Gastrocnemius medialis (tissue), 4 donors: ENCODE measurements at regions not wholly inside any gene's neighbourhood (a gene's known extent, or its start where the extent isn't known, plus 50 kb on each side); places are given as distances from the start of the nearest gene placed in this dataset.
"Not testable (repeated sequence)": the region's sequence is repeated elsewhere in the genome, so short reads cannot be mapped to it uniquely, and the experiment has no call there.

Experiments used
- ATAC-seq, 2 donors: fragments of 150-250 bp; one replicate each; pipeline ENCODE4 v1.9.1; 2016
- DNase-seq, 2 donors: peaks; one replicate each; pipeline ENCODE4 v3.0.0-alpha.2; 2019
- H3K27ac ChIP-seq, 4 donors: fragments of 200-600 bp; sonication (generic); 1 replicate in 1 of 4; 2 replicates in 3 of 4; pipeline ENCODE4 v1.5.1; 2016 to 2018; ENCODE audit warnings: mild to moderate bottlenecking in 2 of 4, moderate library complexity in 1 of 4
- H3K27me3 ChIP-seq, 3 donors: fragments of 200-600 bp; sonication (generic) in 2 of 3; 1 replicate in 1 of 3; 2 replicates in 2 of 3; pipeline versions ENCODE4 v1.5.1 to v1.6.0; 2016 to 2019; ENCODE audit warnings: mild to moderate bottlenecking in 1 of 3, moderate library complexity in 1 of 3
- H3K36me3 ChIP-seq, 2 donors: fragments of 200-600 bp; sonication (generic) in 1 of 2; one replicate each; pipeline ENCODE4 v1.5.1; 2017 to 2018
- H3K4me1 ChIP-seq, 2 donors: fragments of 200-600 bp; sonication (generic) in 1 of 2; one replicate each; pipeline ENCODE4 v1.5.1; 2016 to 2017; ENCODE audit warnings: mild to moderate bottlenecking in 2 of 2
- H3K4me3 ChIP-seq, 4 donors: fragments of 200-600 bp; sonication (generic) in 3 of 4; 1 replicate in 1 of 4; 2 replicates in 3 of 4; pipeline ENCODE4 v1.5.1; 2016 to 2019; ENCODE audit warnings: mild to moderate bottlenecking in 2 of 4
- H3K9me3 ChIP-seq, 3 donors: fragments of 200-600 bp; sonication (generic) in 2 of 3; 1 replicate in 1 of 3; 2 replicates in 2 of 3; pipeline ENCODE4 v1.5.1; 2016 to 2019
- POLR2A ChIP-seq, 2 donors: fragments of 450-650 bp; IDR thresholded peaks; one replicate each; pipeline ENCODE4 v1.6.1; 2017; ENCODE audit warnings: antibody characterized with exemption in 2 of 2, mild to moderate bottlenecking in 2 of 2, moderate library complexity in 2 of 2
- in situ Hi-C, 4 donors: fragments of 200-750 bp; cut with MboI; loops; one replicate each; pipeline versions ENCODE4 v1.15.0 to v1.8.0; 2017; ENCODE audit warnings: low sequenced_read_pairs in 4 of 4
- intact Hi-C: fragments of 100-400 bp; cut with DNase I; formaldehyde crosslinking; loops from one replicate; pipeline ENCODE4 v1.15.1; 2023; ENCODE audit warnings: low total_unique reads
- TF ChIP-seq, protein P1 (sequence below), 5 experiments: fragments of 450-650 bp in 3 of 5; fragments of 200-600 bp in 2 of 5; sonication (generic) in 2 of 5; IDR thresholded peaks in 4 of 5; conservative IDR thresholded peaks in 1 of 5; 1 replicate in 4 of 5; 2 replicates in 1 of 5; pipeline ENCODE4 v1.5.1; 2016 to 2019; ENCODE audit warnings: antibody characterized with exemption in 5 of 5, mild to moderate bottlenecking in 3 of 5, moderate library complexity in 3 of 5

DNA sequence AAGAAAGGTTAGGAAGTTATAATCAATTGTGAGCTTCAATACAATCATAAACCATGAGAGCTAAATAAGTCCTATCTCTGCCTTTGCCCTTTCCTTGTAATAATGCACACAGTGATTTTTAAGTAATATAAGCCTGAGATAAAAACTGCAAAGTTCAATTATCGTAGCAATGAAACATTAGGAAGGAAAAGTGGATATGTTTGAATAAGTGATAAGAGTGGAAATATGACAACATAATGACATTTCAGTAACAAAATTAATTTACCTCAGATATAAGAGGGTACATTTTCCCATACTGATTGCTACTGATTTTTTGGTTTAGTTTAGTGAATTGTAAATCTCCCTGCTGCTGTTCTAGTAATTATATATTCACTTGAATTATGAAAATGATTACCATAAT, 164.2 kb upstream of the FANCL start:
- Histone ChIP-seq H3K27me3 (no peaks in the 10 kb centered on the region), H3K4me1 (no peaks in the 10 kb centered on the region), H3K27ac (no peak overlapping the region), H3K36me3 (no peaks in the 10 kb centered on the region), H3K4me3 (no peak overlapping the region), H3K9me3 (no peaks in the 10 kb centered on the region)
- ATAC-seq (no peak), DNase-seq (no peak)
- intact Hi-C loops (no loop called here), in situ Hi-C loops (no loop called here)
- TF ChIP-seq, protein P1, sequence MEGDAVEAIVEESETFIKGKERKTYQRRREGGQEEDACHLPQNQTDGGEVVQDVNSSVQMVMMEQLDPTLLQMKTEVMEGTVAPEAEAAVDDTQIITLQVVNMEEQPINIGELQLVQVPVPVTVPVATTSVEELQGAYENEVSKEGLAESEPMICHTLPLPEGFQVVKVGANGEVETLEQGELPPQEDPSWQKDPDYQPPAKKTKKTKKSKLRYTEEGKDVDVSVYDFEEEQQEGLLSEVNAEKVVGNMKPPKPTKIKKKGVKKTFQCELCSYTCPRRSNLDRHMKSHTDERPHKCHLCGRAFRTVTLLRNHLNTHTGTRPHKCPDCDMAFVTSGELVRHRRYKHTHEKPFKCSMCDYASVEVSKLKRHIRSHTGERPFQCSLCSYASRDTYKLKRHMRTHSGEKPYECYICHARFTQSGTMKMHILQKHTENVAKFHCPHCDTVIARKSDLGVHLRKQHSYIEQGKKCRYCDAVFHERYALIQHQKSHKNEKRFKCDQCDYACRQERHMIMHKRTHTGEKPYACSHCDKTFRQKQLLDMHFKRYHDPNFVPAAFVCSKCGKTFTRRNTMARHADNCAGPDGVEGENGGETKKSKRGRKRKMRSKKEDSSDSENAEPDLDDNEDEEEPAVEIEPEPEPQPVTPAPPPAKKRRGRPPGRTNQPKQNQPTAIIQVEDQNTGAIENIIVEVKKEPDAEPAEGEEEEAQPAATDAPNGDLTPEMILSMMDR (IDR thresholded peaks at IDR 0.05 in 4 of 5, conservative IDR thresholded peaks at IDR 0.05 in 1 of 5): no peak
- no peak for TF ChIP-seq POLR2A (IDR thresholded peaks at IDR 0.05)

DNA sequence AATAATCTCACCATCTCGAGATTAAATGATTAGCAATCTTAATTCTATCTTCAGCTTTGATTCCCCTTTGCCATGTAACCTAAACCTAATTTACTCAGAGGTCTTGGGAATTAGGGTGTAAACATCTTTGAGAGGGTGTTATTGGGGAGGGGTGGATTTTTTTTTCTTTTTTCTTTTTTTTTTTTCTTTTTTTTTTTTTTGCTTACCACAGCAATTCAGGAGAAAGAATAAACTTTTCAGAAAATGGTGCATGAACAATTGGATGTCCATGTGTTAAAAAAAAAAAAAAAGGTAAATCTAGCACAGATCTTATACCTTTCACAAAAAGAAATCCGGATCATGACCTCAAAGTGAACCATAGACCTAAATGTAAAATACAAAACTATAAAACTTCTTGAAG, 160.8 kb upstream of the FANCL start:
- intact Hi-C loops: no loop called here
- TF ChIP-seq, protein P1 (IDR thresholded peaks at IDR 0.05 in 4 of 5, conservative IDR thresholded peaks at IDR 0.05 in 1 of 5): no peak
- TF ChIP-seq POLR2A (IDR thresholded peaks at IDR 0.05): no peak
- no peak overlapping the region for H3K4me3 ChIP-seq

DNA sequence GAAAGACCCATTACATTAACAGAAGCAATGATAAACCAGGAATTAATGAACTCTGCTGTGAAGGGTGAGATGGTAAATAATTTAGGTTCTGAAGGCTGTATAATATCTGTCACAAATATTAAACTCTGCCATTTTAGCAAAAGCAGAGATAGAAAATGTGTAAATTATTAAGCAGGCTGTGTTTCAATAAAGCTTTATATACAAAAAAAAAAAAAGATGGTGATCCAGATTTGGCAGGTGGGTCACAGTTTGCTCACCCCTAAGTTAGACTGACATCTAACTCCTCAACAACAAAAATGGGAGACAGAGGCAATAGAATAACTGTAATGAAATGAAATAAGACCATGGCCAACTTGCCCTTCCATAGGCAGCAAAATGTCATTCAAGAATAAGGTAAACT, 157.3 kb upstream of the FANCL start:
- Histone ChIP-seq H3K36me3 (no peaks in the 10 kb centered on the region), H3K27ac (no peak overlapping the region), H3K9me3 (no peaks in the 10 kb centered on the region), H3K4me1 (no peaks in the 10 kb centered on the region), H3K4me3 (no peak overlapping the region), H3K27me3 (no peaks in the 10 kb centered on the region)
- ATAC-seq (no peak), DNase-seq (no peak)
- in situ Hi-C loops: no loop called here
- intact Hi-C loops: no loop called here
- TF ChIP-seq POLR2A (IDR thresholded peaks at IDR 0.05): no peak
- TF ChIP-seq, protein P1 (IDR thresholded peaks at IDR 0.05 in 4 of 5, conservative IDR thresholded peaks at IDR 0.05 in 1 of 5): no peak

More for the DNA sequence above, 160.8 kb upstream of the FANCL start:
- DNase-seq (no peak), ATAC-seq (no peak)
- Histone ChIP-seq H3K27ac (no peak overlapping the region), H3K27me3 (no peaks in the 10 kb centered on the region), H3K36me3 (no peaks in the 10 kb centered on the region), H3K9me3 (no peaks in the 10 kb centered on the region), H3K4me1 (no peaks in the 10 kb centered on the region)
- in situ Hi-C loops: no loop called here

DNA sequence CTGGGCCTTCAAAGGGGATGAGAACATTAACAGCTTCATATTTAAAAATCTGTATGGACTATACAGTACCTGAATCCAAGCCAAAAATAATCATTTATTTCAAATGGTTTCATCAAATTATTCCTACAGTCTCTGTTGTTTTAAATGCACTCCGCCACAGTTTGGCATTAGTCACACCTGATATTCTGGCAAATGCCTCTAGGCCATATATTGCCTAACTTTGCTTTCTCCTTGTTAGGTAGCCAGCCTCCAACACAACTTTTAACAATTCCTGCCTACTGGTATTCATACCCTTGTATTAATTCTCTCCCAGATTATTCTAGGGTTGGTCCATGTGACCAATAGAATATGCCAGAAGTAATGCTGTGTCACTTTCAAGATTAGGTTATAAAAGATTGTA, 146.6 kb upstream of the FANCL start:
- no peak overlapping the region for H3K4me3 ChIP-seq
- in situ Hi-C loops (no loop called here), intact Hi-C loops (no loop called here)
- no peaks in the 10 kb centered on the region for H3K9me3 ChIP-seq
- H3K27me3 ChIP-seq: no peaks in the 10 kb centered on the region
- no peaks in the 10 kb centered on the region for H3K36me3 ChIP-seq
- TF ChIP-seq, protein P1 (IDR thresholded peaks at IDR 0.05 in 4 of 5, conservative IDR thresholded peaks at IDR 0.05 in 1 of 5): no peak
- no peak for TF ChIP-seq POLR2A (IDR thresholded peaks at IDR 0.05)
- no peaks in the 10 kb centered on the region for H3K4me1 ChIP-seq
- ATAC-seq (no peak), DNase-seq (no peak)
- no peak overlapping the region for H3K27ac ChIP-seq

DNA sequence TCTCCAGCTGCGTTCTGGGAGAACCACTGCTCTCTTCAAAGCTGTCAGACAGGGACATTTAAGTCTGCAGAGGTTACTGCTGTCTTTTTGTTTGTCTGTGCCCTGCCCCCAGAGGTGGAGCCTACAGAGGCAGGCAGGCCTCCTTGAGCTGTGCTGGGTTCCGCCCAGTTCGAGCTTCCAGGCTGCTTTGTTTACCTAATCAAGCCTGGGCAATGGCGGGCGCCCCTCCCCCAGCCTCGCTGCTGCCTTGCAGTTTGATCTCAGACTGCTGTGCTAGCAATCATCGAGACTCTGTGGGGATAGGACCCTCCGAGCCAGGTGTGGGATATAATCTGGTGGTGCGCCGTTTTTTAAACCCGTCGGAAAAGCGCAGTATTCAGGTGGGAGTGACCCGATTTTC, 145.8 kb upstream of the FANCL start:
- intact Hi-C loops, ATAC-seq, H3K9me3 ChIP-seq, H3K27ac ChIP-seq, in situ Hi-C loops, DNase-seq, H3K4me1 ChIP-seq, H3K4me3 ChIP-seq, H3K27me3 ChIP-seq, H3K36me3 ChIP-seq: not testable (repeated sequence)
